ENCODE measurements at regions not wholly inside any gene's neighbourhood (a gene's known extent, or its start where the extent isn't known, plus 50 kb on each side); places are given as distances from the start of the nearest gene placed in this dataset.

GRCh38 chr3:104547031-104547430, 819.7 kb upstream of the ALCAM start:
- DNase-seq: no peak

GRCh38 chr3:104548401-104548800, 818.3 kb upstream of the ALCAM start:
- DNase-seq: no peak

DNA sequence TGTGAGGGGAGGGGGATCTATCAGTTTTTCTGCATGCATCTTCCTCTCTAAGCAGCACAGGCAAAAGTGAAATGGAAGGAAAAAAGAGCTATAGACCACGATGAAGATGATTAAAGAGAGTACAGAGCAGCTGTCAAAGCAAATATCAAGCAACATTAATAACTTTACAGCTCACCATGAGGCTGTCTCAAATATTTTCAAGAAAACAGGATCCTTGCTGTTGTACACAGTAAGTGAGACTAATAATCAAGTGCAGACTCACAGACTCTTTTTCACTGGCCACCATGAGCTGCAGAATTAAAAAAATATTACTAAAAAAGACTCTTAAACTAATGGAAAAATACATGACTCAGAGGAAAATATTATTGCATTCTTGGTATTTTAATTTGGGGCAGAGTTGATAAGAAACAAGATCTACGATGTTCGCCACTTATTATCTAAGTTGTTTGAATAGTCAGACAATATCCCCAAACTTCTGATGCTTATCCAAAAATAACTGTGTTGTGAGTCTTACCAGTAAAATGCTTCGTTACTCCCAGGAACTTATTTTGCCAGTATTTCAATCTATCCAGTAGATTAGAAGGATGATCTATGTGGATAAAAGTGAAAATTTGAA, 817.5 kb upstream of the ALCAM start:
- no peak for DNase-seq

DNA sequence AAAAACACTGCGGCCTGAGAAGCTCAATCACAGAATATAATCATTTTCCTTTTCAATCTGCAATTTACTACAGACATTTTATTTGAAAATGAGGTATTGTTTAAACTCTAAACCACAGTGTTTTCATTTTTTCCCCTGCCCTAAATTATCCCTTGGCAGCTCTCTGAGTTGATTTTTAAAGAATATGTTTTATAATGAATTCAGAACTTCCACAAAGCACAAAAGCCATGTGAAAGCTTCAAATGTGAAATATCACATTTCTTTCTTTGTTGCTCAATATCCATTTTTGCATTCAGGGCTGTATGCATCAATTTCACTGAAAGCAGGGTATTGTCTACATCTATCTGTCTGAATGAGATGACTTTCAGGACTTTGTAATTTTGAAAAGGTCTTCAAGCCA, 813.6 kb upstream of the ALCAM start:
- DNase-seq: no peak

GRCh38 chr3:104554425-104554824, 812.3 kb upstream of the ALCAM start:
- DNase-seq: no peak

DNA sequence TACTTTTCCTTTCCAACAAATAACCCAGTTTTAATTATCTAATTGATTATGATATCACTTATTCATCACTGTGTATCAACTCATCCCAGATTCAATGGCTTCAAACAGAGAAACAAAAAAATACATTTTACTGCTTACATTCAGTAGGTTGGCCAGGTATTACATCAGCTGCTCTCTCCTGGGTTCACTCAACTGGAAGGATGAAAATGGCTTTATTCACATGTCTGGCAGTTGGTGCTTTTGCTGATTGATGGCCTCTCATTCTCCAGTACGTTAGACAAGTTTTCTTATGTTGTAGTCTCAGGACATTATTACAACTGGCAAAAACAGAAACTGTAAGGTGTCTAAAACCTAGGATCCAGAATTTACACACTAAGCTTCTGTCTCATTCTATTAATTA, 811.0 kb upstream of the ALCAM start:
- no peak for DNase-seq

DNA sequence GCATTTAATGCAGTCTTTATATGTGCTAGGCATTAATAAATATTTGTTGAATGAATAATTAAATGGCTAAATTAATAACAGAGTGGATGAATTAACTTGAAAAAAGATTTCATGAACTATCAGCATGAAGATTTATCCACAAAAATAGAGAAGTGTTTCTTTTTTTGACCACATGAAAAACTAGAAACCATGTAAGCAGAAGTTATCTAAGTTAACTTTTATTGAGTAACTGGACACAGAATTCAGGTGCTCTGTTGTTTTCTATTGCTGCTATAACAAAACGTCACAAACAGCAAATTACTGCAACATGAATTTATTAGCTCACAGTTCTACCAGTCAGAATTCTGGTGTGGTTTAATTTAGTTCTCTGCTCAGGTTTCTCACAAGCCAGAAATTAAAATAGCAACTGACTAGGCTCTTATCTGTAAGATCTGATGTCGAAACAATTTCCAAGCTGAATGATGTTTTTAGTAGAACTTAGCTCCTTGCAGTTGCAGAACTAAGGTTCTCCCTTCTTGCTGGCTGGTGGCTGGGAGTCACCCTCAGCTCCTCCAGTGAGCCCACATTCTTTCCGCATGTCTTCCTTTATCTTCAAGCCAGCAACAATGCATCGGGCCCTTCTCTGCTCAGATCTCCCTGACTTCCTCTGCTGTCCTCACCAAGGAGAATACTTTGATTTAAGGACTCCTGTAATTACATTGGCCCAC, 810.2 kb upstream of the ALCAM start:
- DNase-seq: no peak

DNA sequence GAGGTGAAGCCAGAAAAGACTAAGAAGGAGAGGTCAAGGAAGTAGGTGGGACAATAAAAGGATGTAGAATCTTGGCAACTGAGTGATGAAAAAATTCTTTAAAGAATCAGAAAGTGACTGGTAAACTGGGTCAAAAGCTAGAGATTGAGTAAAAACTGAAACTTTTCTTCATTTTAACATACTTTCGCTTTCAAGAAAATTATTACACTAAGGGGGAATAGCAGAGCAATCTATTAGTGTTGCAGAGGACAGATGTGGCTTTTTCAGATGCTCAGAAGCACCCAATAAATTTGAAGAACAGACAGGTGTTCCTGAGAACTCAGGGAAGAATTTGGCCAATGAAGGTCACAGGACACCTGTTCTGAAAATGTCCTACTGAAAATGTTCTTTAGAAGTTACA, 805.4 kb upstream of the ALCAM start:
- DNase-seq: no peak

DNA sequence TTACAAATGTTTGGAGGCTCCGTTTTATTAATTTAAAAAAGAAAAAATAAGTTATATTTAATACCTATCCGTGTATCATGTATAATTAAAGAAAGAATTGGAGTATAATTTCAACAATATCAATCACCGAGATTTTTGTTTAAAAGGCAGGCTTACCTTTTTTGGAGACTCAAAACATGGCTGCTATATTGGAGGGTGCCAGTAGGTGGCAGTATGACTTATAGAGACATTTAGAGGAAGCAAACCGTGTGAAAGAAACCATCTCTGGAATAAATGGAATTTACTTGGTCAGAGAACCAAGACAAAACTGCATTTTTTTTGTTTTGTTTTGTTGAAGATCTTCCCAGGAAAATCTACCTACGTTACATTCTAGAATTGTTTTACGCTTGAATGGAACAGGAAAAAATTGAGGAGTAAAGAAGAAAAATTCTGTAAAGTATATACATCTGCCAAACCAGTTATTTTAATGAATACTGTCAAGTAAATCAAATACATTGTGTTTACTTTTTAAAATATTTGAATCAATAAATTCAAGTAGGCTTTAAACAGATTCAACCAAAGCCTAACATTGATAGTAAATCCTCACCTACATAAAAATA, 802.6 kb upstream of the ALCAM start:
- DNase-seq: peak; percentile 35

GRCh38 chr3:104566054-104566453, 800.7 kb upstream of the ALCAM start:
- DNase-seq: no peak

- no peak for DNase-seq
Observed at GRCh38 chr3:104575634-104576033, 791.1 kb upstream of the ALCAM start.

DNA sequence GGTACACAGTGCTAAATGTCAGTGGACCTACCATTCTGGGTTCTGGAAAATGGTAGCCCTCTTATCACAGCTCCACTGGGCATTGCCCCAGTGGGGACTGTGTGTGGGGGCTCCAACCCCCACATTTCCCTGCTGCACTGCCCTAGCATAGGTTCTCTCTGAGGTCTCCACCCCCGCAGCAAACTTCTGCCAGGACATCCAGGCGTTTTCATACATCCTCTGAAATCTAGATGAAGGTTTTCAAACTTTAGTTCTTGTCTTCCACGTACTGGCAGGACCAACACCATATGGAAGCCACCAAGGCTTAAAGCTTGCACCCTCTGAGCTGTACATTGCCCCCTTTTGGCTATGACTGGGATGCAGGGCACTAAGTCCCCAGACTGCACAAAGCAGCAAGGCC, 788.2 kb upstream of the ALCAM start:
- DNase-seq: no peak

- DNase-seq: no peak
Observed at GRCh38 chr3:104582092-104582491, 784.6 kb upstream of the ALCAM start.

DNA sequence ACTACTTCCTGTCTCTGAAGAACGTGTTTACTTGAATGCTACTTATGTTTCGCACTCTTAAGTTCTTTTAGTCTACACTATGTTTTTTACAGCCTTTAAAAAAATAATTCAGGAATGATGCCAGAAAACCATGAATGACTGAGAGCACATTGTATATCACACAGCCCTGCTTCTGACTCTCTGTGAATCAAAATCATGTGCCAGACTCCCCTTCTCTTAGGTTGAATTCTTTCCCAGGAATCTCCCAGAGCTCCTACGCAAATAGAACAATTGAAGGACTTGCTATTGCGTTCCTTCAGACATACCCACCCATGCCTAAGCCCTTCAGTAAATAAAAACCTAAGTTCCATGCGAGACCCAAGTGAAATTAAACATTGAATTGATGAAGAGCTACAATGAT, 782.0 kb upstream of the ALCAM start:
- no peak for DNase-seq

DNA sequence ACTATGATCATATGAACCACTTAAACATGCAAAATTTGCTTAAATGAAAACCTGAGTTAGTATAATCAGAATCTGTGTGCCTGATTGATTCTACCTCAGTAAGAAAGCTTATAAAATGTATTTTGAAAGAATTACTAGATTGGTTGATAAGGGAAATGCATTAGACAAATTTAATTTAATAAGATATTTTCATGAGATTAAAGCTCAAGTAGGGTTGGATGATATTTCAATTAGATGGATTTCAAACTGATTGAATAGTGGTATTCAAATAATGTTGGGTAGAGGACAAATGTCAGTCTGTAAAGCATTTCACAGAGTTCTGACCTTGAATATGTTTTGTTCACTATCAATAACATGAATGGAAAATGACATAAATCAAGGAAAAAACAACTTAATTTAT, 780.4 kb upstream of the ALCAM start:
- DNase-seq: no peak

DNA sequence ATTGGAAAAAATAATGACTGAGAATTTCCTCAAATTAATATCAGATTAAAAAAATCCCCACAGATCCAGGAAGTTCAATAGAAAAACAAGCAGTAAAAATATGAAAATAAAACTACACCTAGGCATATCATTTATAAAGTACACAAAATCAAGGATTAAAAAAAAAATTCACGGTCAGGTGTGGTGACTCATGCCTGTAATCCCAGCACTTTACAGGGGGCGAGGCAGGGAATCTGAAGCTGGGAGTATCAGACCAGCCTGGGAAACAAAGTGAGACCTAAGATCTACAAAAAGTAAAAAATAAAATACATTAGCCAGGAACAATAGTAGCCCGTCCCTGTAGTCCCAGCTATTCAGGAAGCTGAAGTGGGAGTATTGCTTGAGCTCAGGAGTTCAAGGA, 778.3 kb upstream of the ALCAM start:
- DNase-seq: no peak

DNA sequence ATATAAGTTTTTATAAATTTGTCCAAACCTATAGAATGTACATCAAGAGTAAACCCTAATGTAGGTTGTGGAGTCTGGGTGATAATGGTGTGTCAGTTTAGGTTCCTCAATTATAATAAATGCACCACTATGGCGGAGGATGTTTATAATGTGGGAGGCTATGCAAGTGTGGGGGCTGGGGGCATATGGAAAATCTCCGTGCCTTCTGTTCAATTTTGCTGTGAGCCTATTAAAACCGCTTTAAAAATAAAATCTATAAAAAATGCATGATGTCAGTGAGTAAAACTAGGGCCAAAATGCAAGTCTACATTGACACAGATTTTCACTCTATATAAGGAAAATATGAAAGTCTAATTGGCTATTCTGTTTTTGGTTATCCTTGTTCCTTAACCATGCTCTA, 774.9 kb upstream of the ALCAM start:
- DNase-seq: no peak

- no peak for DNase-seq
Observed at GRCh38 chr3:104594491-104594890, 772.2 kb upstream of the ALCAM start.

DNA sequence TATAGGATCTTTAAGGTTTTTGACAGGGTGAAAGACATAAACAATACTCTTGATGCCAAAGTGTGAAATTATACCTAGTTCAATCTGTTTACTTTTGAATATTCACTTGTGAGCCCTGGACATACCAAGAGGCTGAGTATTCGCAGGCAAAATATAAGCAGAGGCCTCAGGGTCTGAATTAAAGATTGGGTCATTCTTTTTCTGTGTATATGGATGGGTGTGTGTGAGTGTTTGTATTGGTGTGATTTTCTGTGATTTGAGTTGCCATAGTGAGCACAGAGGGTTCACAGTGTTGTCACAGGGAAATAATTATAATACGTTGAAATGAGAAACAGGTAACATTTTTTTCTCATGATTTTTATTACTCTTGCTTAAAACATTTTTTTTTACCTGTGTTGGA, 770.7 kb upstream of the ALCAM start:
- no peak for DNase-seq

DNA sequence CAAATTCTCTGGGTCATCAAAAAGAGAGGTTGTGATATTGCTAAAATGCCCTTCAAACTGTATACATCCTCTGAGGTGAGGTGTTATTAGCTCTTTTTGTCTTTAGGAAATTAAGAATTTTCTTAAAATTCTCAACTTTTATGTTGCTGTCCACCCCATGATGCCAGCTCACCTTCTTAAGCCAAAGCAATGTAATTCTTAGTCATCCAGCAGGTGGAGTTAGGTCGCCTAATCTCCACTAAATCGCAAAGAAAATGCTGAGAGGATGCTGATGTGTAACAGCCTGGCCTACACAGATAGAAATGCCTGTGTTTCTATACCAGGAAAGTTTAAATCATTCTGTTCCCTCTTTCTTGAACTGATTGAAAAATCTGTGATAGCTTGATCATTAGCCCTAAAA, 770.2 kb upstream of the ALCAM start:
- no peak for DNase-seq

GRCh38 chr3:104598848-104599511, 767.7 kb upstream of the ALCAM start:
- no peak for DNase-seq

DNA sequence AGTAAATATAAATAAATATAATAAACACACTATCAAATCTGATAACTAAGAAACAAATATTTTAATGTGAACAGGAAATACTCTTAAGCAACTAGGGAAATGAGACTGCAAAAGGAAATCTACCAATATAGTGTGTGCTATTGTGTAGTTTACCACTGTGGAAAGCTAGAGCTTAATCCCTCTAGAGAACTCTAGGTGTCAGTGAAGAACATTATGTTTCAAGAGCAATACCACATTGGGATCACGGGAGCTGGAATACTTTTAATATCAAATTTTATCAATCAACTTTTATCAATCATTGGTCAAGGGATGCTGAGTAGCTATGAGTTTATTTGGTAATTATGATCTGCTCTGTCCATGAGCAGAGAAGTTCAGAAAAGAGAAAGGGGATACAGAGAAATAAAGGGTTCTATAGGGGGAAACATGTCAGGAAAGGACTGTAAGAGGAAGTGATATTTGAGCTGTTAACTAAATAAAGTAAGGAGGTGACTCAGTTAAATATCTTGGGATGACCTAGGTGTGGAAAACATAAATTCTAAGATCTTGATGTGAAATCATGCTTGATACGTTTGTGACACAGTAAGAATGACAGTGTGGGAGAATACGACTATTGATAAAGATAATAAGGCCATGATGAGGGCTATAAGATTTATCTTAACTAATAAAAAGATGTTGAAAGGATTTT, 762.2 kb upstream of the ALCAM start:
- DNase-seq: no peak

GRCh38 chr3:104606812-104607211, 759.9 kb upstream of the ALCAM start:
- no peak for DNase-seq
